GM18951 (cell line): ENCODE measurements at regions not wholly inside any gene's neighbourhood (a gene's known extent, or its start where the extent isn't known, plus 50 kb on each side); places are given as distances from the start of the nearest gene placed in this dataset.

Source experiments
- POLR2A ChIP-seq: IDR thresholded peaks from 4 replicates; pipeline ENCODE4 v1.6.1; 2011; ENCODE audit warnings: mild to moderate bottlenecking; ENCODE audit not compliant: insufficient read length, insufficient read depth; ENCODE audit errors: extremely low read depth
- in situ Hi-C: fragments of 300-500 bp; cut with MboI; formaldehyde crosslinking; loops from one replicate; pipeline ENCODE4 v1.12.0; 2022; ENCODE audit warnings: low sequenced_read_pairs, mixed read lengths, inconsistent platforms; ENCODE audit not compliant: unreplicated experiment

DNA sequence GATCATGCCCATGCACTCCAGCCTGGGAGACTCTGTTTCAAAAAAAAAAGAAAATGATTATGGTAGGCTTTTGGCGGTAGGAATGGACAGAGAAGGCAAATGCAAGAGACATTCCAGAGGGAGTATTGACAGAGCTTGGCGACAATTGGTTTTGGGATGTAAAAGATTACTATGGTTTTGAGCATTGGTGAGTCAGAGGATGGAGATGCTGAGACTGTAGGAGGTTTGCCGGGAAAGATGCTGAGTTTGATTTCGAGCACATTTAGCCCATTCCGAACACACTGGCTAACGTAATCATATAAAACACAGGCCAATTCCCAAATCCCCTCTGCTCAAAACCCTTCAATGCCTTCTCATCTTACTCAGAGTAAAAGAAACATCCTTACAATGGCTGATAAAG, 161.6 kb upstream of the MKLN1 start:
- TF ChIP-seq POLR2A, result no peak
- in situ Hi-C loops, result no loop called here

DNA sequence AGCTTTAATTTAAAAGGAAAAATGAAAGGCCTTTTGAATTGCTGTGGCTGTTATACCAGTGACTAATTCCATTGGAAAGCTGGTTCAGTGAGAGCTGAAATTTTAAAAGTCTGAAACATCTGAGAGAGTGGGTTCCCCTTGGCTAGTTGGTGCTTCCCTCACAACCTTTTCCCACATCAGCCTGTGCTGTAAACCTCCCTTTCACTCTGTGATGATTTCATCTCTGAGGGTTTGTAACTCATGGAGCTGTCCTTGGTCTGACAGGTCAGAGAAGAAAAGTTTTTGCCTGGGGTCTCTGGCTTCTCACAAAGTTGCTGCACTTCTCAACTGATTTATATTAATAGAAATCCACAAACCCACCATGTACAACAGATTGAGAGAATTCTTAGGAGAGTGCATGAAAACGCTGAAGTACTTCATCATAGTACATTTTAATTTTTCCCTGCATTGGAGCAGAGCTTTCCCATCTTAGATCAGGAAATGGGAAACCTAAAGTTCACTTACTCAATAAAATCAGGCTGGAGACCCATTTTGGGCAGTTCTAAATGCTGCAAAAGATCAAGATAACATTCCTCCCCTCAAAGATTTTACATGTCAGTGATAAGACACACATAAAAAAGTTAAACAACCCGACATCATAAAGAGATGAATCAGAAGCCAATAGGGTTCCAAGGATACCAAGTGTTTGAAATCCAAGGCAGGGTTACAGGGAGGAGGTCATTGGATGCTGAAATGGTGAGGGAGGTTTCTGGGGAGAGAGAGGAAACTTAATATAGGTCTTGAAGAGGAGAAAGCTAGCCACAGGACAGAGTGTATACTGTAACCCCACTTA, 157.0 kb upstream of the MKLN1 start:
- TF ChIP-seq POLR2A, result no peak
- in situ Hi-C loops, result no loop called here

DNA sequence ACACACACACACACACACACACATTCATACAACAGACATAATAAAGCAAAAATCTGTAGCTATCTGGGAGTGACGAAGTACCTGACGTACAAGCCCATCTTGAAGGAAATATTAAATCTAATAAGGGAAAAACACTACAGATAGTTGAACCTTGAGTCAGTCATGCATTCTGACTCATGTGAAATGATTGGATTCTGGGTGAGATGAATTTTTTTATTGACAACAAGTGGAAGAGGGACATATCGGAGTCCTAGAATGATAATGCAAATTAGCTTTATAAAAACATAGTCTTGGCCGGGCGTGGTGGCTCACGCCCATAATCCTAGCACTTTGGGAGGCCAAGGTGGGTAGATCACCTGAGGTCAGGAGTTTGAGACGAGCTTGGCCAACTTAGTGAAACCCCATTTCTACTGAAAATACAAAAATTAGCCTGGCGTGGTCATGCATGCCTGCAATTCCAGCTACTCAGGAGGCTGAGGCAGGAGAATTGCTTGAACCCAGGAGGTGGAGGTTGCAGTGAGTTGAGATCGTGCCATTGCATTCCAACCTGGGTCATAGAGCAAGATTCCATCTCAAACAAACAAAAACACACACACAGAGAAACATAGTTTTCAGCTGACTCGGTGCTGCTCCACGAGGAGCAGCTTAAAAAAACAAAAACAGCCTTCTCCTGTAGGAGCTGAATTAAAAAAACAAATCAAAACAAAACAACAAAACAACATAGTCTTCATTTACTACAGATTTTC, 154.4 kb upstream of the MKLN1 start:
- in situ Hi-C loops, result no loop called here

DNA sequence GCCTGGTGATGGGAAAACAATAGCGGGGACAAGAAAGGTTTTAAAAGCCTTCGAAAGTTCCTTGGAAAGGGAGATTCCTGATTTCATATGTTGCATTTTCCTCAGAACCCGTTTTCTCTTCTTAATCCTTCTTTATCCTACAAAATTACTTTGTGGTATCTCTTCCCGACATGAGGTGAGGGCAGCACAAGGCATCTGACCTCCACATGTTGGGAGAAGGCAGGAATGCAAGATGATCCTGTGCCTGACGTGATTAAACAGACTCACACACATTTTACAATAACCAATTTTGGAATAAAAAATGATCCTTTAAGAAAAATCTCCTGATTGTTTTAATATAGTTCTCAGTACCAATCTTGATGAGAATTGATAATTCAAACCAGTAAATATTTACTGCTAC, 153.3 kb upstream of the MKLN1 start:
- in situ Hi-C loops, result no loop called here
- no peak for TF ChIP-seq POLR2A

More for the DNA sequence above, 154.4 kb upstream of the MKLN1 start:
- TF ChIP-seq POLR2A, result no peak

DNA sequence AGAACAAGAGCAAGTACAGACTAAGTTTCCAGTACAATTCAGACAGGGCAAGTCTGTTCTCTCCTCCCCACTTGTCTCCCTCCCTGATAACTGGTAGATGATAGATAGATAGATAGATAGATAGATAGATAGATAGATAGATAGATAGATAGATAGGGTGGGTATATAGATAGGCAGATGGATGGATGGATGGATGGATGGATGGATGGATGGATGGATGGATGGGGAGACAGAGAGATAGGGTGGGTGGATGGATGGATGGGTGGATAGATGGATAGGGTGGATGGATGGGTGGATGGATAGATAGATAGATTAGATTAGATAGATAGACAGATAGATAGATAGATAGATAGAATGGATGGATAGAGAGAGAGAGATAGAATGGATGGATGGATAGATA, 152.8 kb upstream of the MKLN1 start:
- in situ Hi-C loops, result no loop called here
- TF ChIP-seq POLR2A, result no peak

DNA sequence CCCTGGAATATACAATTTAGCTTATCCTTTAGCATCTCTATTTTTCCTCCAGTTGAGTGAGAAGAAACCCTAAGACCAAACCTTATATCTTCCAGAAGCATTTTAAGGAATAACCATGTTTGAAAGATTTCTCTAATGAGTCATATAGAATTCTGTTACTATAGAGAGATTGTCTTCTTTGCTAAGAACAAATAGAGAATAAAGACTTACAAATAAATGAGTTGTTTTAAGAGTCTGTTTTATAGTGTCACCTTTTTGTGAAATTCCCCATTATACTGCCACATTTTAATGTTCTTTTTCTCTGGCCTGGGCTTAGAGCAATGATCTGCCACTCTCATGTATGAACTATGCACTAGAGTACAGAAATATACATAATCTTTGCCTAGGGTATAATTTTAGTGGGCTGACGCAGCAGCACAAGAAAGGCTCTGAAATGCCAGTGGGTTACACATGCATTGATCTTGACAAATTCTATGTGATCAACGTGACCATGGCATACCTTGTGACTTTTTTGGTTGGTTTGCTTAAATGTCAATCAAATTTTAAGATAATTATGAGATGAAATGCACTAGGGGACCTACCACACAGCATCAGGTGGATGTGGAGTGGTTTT, 145.1 kb upstream of the MKLN1 start:
- in situ Hi-C loops, result no loop called here
- TF ChIP-seq POLR2A, result no peak

DNA sequence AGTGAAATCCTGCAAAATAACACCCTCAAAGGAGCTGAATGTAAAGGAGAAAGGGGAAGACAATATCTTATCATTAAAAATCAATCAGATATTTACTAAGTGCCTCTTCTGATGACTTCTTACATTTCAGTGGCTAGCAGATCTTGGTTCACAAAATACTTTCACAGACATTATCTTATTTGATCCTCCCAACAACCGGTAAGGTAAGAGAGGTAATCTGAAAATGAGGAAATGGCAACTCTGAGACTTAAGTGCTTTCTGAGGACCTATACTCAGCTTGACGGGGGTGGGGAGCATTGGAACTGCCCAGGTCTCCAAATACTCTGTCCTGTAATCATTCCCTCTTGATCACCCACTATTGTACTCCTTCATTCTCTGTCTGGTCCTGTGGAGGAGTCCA, 144.6 kb upstream of the MKLN1 start:
- in situ Hi-C loops, result no loop called here
- no peak for TF ChIP-seq POLR2A

DNA sequence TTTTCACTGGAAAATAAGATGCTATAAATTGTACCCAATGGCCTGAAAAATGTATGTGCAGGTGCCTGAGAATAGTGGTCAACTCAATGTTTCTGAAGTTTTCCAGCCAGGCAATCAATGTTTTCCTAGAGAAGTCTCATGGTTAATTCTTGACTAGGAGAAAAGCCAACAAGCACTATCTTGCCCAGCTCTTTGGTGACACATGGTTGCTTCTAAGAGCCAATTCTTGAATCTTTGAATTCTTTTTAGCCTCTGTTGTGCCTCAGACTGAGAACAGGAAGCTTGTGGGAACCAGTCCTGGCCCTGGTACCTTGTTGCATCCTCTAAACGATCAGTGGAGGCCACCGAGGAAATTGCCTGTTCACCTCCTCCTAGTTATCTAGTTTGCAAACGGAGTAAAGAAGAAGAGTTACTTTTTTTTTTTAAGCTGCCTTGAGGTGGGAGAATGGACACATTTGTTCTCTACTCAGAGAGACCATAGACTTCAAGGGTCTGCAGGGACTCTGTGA, 144.0 kb upstream of the MKLN1 start:
- in situ Hi-C loops, result no loop called here
- TF ChIP-seq POLR2A, result no peak

DNA sequence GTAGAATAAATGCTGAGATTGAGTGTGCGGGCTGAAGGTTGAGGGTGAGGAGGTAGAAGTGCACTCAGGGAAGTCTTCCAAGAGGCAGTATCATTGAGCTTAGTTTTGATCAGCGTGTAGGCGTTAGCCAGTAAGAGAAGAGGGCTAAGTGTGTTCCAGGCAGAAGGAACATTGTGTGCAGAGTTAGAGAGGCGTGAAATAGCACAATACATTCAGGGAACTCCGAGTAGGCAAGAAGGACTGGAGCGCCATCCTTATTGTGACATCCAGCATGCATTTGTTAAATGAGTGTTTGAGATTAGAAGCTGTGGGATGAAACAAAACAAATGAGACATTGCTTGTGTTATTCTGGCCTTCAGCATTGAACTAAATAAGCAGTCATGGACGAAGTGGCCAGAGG, 140.9 kb upstream of the MKLN1 start:
- in situ Hi-C loops, result no loop called here
- TF ChIP-seq POLR2A, result no peak

DNA sequence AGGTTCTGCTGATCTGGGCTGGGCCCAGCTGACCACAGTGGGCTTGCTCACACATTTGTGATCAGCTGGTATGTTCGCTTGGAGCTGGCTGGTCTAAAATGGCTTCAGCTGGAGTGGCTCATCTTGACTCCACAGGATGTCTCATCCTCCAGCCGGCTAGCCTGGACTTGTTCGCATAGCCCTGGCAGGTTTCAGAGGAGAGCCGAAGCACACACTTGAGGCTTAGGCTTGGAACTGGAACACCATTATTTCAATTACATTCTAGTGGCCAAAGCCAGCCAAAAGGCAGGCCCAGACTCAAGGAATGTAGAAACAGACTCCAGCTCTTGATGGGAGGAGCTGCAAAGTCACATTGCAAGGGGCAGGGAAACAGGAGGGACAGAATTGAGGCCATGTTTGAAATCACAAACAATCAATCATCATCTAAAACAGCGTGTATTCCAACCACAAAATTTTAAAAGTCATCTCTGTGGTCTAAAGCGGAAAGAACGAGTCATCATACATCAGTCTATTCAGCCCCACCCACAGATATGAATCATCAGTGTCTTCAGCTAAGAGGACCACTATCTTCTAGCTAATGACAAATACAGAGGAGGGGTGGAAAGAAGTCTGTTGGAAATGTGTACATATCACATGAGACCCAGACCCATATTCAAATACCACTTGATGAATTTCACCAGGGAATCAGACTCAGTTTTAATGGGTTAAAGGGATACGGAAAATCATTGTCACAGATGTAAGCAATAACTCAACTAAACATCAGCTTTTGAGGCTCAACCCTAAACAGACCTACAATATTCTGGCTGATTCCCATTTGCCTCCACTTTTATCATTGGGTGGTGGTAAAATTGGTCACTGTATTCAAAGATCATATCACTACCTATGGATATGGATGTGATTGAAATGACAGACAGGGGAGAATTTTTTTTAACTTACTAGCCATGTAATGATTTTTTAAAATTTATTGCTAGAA, 139.0 kb upstream of the MKLN1 start:
- TF ChIP-seq POLR2A, result no peak
- in situ Hi-C loops, result no loop called here

DNA sequence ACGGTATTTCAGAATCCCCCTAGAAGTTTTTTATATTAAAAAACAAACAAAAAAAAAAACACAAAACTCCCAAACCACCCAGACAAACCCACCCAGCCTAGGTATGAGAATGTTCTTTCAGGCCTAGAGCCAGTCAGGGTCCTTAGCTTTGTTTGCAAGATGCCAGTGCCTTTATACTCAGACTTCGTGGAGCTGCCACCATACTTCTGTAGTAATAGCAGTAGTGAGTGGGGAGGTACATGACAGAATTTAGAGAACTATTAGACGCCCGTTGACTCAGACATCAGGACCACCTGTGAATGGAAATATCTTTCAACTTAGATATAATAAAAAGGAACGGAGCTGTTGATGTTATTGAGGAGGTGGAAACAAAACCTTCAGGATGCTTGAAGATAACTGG, 138.2 kb upstream of the MKLN1 start:
- in situ Hi-C loops, result no loop called here
- no peak for TF ChIP-seq POLR2A

DNA sequence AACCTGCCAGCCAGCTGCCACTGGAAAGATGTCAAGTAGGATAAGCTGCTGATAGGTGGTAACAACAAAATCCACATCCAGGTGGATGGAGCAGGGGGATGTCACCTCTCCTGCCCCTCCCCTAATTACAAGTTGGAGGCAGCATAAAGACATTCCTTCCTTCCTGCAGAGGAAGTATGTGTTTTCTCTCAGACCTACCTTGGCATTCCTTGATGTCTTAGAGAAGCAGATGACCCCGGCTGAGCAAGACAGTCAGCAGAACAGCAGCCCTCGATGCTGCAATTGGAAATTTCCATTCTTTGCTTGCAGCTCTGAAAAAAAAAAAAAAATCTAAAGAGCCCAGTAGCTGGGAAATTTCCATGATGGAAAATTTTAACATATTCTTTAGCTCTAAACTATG, 137.5 kb upstream of the MKLN1 start:
- in situ Hi-C loops, result no loop called here
- TF ChIP-seq POLR2A, result no peak
